ENCODE measurements at regions not wholly inside any gene's neighbourhood (a gene's known extent, or its start where the extent isn't known, plus 50 kb on each side); places are given as distances from the start of the nearest gene placed in this dataset.
"Not testable (repeated sequence)": the region's sequence is repeated elsewhere in the genome, so short reads cannot be mapped to it uniquely, and the experiment has no call there.

DNA sequence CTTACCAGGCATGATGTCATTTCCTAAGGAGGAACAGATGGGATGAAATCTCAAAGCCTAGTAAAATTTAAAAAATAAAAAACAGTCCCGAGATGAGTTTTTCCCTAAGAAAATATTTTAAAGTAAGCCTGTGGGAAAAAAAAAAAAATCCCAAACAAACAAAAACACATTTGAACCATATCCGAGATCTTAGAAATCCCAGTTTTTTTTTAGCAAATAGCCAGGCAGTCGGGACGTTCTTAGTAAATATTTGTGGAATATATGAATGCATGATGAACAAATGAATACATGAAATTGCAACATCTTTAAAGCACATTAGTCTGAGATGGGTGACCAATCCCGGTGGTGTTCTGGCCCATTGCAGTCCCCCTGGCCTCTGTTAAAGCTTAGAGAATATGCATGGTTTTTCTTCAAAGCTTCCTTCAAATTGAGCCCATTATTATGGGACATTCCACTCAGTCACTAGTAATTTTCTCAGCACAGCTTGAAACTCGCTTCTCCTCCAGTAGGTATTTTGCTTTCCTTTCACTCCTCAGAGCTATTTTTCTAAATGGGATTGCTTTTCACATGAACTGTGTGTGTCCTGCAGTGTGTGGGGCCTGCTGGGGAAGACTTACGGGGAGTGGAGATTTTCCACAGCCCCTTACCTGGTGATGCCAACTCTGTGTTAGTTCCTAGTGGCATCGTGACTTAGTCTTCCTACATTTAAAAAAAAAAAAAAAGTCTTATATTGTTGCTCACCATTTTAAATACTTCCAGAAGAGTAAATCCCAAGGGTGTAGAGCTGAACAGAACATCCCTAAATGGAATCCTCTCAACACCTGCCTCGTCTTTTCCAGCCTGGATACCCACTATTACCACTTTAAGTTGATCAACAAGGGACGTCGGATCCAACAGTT lies 255.6 kb upstream of the NBPF12 start:
- not testable (repeated sequence) for H3K36me3 Mint-ChIP-seq; H3K27me3 Mint-ChIP-seq; H3K27ac Mint-ChIP-seq; H3K9me3 Mint-ChIP-seq (ENCODE audit: low read depth); H3K4me3 Mint-ChIP-seq; H3K4me1 Mint-ChIP-seq (ENCODE audit: low read depth)

DNA sequence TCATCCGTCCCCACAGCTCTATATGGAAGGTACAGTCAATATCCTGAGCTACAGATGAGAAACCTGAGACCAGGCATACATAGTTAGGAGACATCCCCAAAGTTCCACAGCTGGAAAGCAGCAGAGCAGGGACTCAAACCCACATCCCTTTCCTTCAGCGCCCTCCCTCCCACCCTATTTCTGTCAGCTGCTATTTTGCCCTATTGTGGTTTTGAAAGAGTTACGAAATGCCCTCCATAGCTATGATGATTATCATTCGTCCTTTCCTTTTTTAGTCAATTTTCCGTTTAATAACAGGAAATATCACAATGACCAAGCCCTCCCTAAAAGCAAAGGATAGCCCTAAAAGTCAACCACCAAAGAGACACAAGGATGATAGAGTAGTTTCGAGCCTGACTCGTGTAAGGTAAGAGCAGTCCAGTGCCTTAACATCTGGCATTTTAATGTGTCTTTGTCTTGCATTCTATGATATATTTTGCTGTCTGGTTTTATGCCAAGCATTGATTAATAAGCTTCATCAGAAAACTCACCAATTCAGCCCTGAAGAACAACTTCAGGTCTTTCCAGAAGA lies 264.3 kb upstream of the NBPF12 start:
- not testable (repeated sequence) for H3K4me1 Mint-ChIP-seq (ENCODE audit: low read depth); H3K36me3 Mint-ChIP-seq; H3K4me3 Mint-ChIP-seq; H3K27me3 Mint-ChIP-seq; H3K9me3 Mint-ChIP-seq (ENCODE audit: low read depth); H3K27ac Mint-ChIP-seq

DNA sequence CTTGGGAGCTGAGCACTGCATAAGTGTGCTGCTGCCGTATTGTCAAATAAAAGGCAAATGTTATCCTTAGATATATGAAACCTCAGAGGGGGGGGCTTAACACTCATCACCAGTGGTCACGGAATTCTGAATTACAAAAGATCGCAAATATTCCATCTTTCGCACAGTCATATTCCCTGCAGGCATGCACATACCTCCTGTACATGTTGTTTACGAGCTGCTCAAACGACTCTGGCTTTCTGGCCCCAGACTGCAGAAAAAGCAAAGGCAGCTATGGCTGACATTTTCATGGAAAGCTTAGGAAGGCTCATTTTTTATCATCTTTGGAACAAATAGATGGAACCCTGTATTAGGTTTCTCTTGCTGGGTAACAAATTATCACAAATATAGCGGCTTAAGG lies 265.5 kb upstream of the NBPF12 start:
- not testable (repeated sequence) for H3K4me3 Mint-ChIP-seq; H3K27me3 Mint-ChIP-seq; H3K4me1 Mint-ChIP-seq (ENCODE audit: low read depth); H3K9me3 Mint-ChIP-seq (ENCODE audit: low read depth); H3K27ac Mint-ChIP-seq; H3K36me3 Mint-ChIP-seq

DNA sequence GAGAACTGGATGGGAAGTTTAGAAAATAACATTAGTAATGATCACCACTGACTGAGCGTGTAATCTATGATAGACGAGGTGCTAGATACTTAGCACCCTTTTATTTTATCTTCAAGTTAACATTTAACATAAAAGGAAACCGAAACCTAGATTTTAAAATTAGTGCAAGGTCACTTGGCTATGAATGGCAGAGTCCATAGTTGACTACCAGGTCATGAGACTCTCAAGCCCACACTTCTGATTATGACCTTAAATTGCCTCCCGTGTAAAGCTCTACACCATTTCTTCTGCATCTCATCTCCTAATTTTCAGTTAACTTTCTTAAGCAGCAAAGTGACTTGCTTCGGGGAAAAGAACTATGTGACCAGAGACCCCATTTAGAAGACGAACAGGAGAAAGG lies 266.5 kb upstream of the NBPF12 start:
- H3K4me1 Mint-ChIP-seq (ENCODE audit: low read depth); H3K27me3 Mint-ChIP-seq; H3K27ac Mint-ChIP-seq; H3K4me3 Mint-ChIP-seq; H3K9me3 Mint-ChIP-seq (ENCODE audit: low read depth); H3K36me3 Mint-ChIP-seq: not testable (repeated sequence)

DNA sequence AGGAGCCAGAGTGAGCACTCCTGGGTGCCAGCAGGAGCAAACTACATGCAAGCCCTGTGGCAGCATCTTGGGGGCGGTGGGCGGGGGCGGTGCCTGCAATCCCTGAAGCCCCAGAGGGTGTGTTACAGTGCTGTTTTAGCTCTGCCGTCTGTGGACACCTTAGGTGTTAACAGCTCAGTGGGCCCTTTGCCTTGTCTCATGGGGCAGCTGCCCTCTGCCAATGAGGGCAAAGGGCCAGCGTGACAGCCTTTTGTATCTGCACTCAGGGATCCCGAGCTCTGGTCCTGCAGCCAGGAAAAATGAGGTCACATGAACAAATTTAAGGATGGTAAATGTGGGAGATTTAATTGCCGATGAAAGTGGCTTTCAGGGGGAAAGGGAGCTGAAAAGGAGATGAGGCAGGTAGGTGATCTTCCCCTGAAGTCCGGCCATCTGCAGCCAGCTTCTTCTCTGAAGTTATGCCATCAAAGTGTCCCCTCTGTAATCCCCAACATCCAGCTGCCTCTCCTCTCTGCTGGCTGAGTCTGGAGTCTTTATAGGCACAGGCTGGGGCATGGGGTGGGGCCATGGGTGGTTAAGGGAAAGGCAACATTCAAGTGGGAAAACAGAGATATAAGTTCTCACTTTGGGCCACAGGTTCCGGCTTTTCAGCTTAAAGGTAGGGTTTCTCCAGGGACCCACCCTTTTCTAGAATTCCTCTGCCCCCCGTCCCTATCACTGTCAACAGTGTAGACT lies 267.1 kb upstream of the NBPF12 start:
- H3K27ac Mint-ChIP-seq; H3K36me3 Mint-ChIP-seq; H3K27me3 Mint-ChIP-seq; H3K9me3 Mint-ChIP-seq (ENCODE audit: low read depth); H3K4me3 Mint-ChIP-seq; H3K4me1 Mint-ChIP-seq (ENCODE audit: low read depth): not testable (repeated sequence)

DNA sequence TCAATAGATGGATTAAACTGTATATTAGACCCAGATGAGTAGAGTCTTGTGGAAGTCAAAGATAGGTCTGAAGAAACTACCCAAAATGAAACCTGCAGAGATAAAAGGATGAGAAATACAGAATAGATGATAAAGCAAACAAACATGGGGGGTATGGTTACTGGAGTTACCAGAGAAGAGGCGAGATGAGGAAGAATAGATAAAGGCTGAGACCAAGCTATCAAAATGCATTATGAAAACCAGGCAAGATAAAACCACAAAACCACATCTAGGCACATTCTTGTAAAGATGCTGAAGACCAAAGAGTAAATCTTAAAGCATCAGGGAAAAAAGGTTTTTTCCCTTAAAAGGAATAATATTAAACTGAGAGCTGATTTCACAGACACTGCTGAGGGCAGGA lies 271.8 kb upstream of the NBPF12 start:
- not testable (repeated sequence) for H3K4me1 Mint-ChIP-seq (ENCODE audit: low read depth); H3K9me3 Mint-ChIP-seq (ENCODE audit: low read depth); H3K27me3 Mint-ChIP-seq; H3K4me3 Mint-ChIP-seq; H3K27ac Mint-ChIP-seq; H3K36me3 Mint-ChIP-seq

DNA sequence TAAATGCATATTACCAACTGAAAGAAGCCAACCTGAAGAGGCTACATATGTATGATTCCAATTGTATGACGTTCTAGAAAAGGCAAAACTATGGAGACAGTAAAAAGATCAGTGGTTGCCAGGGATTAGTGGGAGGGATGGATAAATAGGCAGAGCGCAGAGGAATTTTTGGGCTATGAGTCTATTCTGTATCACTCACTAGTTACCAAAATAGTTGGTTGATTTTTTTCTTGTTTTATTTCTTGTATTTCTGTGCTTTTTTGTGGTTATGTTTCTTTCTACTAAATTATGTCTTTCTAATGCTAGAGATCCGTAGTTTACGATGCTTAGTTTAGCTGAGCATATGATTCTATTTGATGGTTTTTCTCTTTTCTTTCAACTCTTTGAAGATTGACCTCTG lies 277.9 kb upstream of the NBPF12 start:
- H3K36me3 Mint-ChIP-seq; H3K4me3 Mint-ChIP-seq; H3K4me1 Mint-ChIP-seq (ENCODE audit: low read depth); H3K27ac Mint-ChIP-seq; H3K27me3 Mint-ChIP-seq; H3K9me3 Mint-ChIP-seq (ENCODE audit: low read depth): not testable (repeated sequence)

DNA sequence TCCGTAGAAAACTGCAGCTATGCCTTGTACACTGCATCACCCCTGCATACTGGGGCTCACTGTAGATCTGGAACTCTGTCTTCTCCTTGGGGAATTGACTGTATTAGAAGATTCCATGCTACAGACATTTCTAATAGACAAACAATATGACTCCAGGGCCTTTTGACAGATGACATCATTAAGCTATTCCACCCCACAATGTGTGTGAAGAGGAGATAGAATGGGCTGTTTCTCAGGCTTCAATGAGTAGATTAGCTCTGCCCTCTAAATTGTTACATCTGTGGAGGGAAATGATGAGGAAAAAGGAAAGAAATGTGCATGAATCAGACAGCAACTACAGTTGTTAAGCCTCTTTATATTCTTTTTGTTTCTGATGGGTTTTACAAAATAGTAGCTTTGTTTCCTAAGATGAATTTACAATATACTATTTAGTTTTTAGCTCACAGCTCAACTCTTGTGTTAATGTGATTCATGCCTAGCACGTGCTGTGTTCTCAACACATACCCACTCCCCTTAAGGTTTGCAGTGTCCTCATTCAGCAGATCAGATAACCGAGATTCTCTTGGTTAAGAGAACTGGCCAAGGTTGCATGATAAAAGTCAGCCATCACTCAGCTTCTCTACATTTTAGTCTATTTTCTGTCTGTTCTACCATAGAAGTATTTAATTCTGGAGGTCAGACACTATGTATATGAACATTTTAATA lies 281.6 kb upstream of the NBPF12 start:
- not testable (repeated sequence) for H3K36me3 Mint-ChIP-seq; H3K4me3 Mint-ChIP-seq; H3K27me3 Mint-ChIP-seq; H3K9me3 Mint-ChIP-seq (ENCODE audit: low read depth); H3K27ac Mint-ChIP-seq; H3K4me1 Mint-ChIP-seq (ENCODE audit: low read depth)

DNA sequence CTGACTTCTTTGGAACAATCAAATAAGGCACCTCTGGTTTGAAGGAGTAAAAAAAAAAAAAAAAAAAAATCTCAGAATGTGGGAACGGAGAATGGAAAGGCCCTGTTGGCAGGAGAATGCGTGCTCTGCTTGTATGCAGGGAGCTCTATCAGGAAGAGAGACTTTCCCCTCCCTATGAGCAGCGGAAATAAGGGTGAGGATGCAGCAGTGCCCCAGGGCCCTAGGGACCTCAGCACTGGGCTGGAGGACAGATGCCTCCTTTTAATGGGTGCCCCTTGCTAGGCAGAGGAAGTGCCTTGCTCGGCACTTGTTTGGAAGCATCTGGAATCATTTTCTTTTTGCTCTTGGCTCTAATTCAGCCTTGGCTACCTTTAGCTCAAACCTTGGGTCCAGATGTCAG lies 283.4 kb upstream of the NBPF12 start:
- H3K4me1 Mint-ChIP-seq (ENCODE audit: low read depth); H3K27me3 Mint-ChIP-seq; H3K4me3 Mint-ChIP-seq; H3K27ac Mint-ChIP-seq; H3K9me3 Mint-ChIP-seq (ENCODE audit: low read depth); H3K36me3 Mint-ChIP-seq: not testable (repeated sequence)

DNA sequence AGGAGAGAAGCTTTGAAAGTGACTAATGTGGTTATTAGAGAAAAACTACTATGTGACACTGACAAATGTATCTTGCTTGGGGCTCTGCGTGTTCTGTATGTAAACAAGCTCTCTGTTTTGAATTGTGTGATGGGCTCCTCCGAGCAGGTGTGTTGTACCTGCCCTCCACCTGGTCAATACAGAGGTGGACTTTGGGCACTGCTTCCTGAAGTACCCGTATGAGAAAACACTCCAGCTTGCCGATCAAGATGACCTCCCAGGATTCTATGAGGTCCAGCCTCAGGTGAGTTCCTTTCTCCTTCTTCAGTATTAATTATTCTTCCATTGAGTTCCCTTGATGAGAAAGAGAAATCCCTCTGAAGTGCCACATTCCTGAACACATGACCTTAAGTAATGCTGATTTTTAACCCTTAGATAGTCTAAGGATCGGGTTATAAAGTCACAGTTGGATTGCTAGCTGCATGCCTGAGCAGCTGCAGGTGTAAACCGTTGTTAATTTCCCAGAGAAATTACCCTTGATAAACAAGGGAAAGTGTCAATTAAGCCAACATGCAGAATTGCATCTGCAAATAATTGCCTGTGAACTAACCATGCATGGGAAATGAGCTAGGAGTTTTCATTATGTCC lies 292.0 kb upstream of the NBPF12 start:
- not testable (repeated sequence) for H3K4me3 Mint-ChIP-seq; H3K27me3 Mint-ChIP-seq; H3K27ac Mint-ChIP-seq; H3K36me3 Mint-ChIP-seq; H3K9me3 Mint-ChIP-seq (ENCODE audit: low read depth); H3K4me1 Mint-ChIP-seq (ENCODE audit: low read depth)

DNA sequence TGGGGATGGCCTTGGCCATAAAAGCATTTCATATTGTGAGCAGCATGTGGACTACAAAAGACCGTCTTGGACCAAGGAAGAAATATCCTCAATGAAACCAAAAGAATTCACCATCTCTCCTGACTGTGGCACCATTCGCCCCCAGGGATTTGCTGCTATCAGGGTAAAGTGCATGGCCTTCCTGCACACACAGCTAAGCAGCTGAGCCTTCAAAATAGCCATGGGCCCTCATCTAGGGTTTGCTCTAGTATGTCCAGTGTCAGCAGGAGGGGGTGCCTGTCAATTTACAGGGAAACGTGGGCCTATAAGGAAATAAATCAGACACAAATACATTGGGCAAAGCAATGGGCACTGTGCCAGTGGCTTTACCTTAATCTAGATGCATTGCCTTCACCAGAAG lies 296.6 kb upstream of the NBPF12 start:
- H3K4me1 Mint-ChIP-seq (ENCODE audit: low read depth); H3K9me3 Mint-ChIP-seq (ENCODE audit: low read depth); H3K36me3 Mint-ChIP-seq; H3K4me3 Mint-ChIP-seq; H3K27ac Mint-ChIP-seq; H3K27me3 Mint-ChIP-seq: not testable (repeated sequence)

DNA sequence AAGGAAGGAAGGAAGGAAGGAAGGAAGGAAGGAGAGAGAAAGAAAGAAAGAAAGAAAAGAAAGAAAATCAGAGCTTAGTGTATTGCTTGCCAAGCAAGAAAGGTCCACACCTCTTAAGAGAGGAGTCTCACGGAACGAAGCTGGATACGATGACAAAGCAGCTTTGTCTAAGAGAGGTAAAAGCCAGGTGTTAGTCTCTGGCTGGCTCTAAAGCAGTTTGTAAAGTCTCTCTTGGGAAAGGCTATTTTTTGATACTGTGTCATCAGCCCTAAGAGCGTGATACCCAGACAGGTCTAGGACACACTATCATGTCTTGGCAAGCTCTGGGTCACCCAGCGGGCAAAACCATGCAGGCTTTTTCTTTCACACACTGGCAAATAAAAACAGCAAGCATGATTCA lies 297.5 kb upstream of the NBPF12 start:
- H3K9me3 Mint-ChIP-seq (ENCODE audit: low read depth); H3K27me3 Mint-ChIP-seq; H3K4me1 Mint-ChIP-seq (ENCODE audit: low read depth); H3K4me3 Mint-ChIP-seq; H3K36me3 Mint-ChIP-seq; H3K27ac Mint-ChIP-seq: not testable (repeated sequence)

DNA sequence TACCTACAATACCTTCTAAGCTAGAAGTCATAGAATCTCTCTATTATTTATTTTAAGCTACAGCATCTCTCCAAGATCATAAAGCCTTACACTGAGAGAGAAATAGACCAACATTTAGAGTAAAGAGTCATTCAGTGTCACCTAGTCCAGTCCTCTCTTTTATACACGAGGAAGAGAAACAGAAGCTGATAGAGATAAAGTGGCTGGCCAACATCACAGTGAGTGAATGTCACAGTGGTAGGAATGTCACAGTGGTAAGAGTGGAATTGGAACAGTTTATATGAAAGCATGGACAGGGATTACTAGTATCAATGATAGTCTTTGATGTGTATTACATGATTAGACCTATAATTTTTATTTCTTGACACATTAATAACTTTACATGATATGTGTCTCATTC lies 307.8 kb upstream of the NBPF12 start:
- H3K9me3 Mint-ChIP-seq (ENCODE audit: low read depth); H3K27ac Mint-ChIP-seq; H3K4me3 Mint-ChIP-seq; H3K27me3 Mint-ChIP-seq; H3K36me3 Mint-ChIP-seq; H3K4me1 Mint-ChIP-seq (ENCODE audit: low read depth): not testable (repeated sequence)

DNA sequence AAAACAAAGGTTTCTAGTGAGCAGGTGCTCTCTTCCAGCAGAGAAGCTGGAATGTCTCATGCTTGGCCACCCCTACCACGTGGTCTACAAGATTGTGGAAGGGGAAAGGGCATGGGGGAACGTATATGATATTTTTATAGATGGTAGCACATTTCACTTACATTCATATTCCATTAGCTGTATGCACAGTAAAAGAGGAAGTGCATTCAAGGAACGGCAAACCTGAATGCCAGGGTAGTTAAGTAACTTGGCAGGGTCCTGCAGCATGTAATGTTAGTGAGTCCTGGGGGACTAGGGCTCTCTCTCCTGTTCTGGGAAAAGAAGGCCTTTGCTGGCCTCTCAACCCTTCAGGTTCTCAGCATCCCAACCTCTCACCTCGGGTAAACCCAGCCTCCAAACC lies 319.5 kb upstream of the NBPF12 start:
- not testable (repeated sequence) for H3K36me3 Mint-ChIP-seq; H3K27ac Mint-ChIP-seq; H3K27me3 Mint-ChIP-seq; H3K4me3 Mint-ChIP-seq; H3K9me3 Mint-ChIP-seq (ENCODE audit: low read depth); H3K4me1 Mint-ChIP-seq (ENCODE audit: low read depth)

DNA sequence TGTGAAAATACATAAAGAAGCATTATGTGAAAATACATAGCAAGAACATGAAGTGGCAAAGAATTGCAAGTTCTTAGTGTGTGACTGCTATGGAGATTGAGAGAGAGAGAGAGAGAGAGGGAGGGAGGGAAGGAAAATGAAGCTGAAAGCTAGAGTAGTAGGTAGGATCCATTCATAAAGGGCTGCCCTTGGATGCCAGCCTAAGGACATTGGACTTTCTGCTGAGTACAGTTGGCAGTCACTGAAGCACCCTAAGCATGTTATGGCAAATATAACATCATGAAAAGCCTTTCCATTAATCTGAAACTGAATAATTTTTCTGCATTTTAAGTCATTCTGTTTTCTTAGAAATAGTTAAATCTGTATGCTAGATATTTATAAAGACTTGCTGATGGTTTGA lies 333.4 kb upstream of the NBPF12 start:
- H3K4me1 Mint-ChIP-seq (ENCODE audit: low read depth); H3K9me3 Mint-ChIP-seq (ENCODE audit: low read depth); H3K27me3 Mint-ChIP-seq; H3K27ac Mint-ChIP-seq; H3K36me3 Mint-ChIP-seq; H3K4me3 Mint-ChIP-seq: not testable (repeated sequence)
